Panc1 (cell line): ENCODE measurements at regions not wholly inside any gene's neighbourhood (a gene's known extent, or its start where the extent isn't known, plus 50 kb on each side); places are given as distances from the start of the nearest gene placed in this dataset.

Experiments
- ATAC-seq: fragments of 200-7000 bp; cut with Tn5 transposase; 2 replicates; pipeline ENCODE4 v1.9.1; 2020; ENCODE audit warnings: mild to moderate bottlenecking, moderate library complexity
- BruUV-seq: library from RNA; stranded (reverse); fragments of 400-500 nt; replicated peaks from 2 replicates; lab custom pipeline; 2021; lab: Mats Ljungman, UMichigan
- CTCF ChIA-PET: fragments of 300-600 bp; sonication (Branson Sonifier 250); formaldehyde crosslinking; loops from one replicate; lab custom pipeline; 2022; ENCODE audit warnings: antibody characterized with exemption; lab: Charles Lee
- POLR2A ChIA-PET: fragments of 300-600 bp; sonication (Branson Sonifier 250); formaldehyde crosslinking; loops from one replicate; lab custom pipeline; 2022; ENCODE audit warnings: antibody characterized with exemption; lab: Charles Lee
- DNase-seq: peaks from one replicate; pipeline ENCODE4 v3.0.0-alpha.2; 2010; ENCODE audit warnings: low read depth, low spot score
- H3K27ac ChIP-seq: 2 replicates; pipeline ENCODE4 v1.5.1; 2011; ENCODE audit warnings: mild to moderate bottlenecking, low read length, inconsistent platforms
- H3K27me3 ChIP-seq: fragments of 200-500 bp; sonication (Bioruptor generic); 2 replicates; pipeline ENCODE4 v1.6.0; 2014; ENCODE audit warnings: low read length, inconsistent platforms; ENCODE audit not compliant: control insufficient read depth, insufficient read depth
- H3K36me3 ChIP-seq: fragments of 200-500 bp; sonication (Bioruptor generic); 2 replicates; pipeline ENCODE4 v1.5.1; 2014; ENCODE audit warnings: inconsistent platforms, mild to moderate bottlenecking, low read length, moderate library complexity; ENCODE audit not compliant: control insufficient read depth, insufficient read depth
- H3K4me1 ChIP-seq: 2 replicates; pipeline ENCODE4 v1.5.1; 2011; ENCODE audit warnings: inconsistent platforms, mild to moderate bottlenecking, low read length, moderate library complexity; ENCODE audit not compliant: control insufficient read depth, insufficient read depth
- H3K4me3 ChIP-seq, 2 experiments: 2 replicates each; pipeline ENCODE4 v1.5.1; 2011 to 2012; ENCODE audit warnings: low read depth in 2 of 2, low read length in 2 of 2, mild to moderate bottlenecking in 2 of 2, inconsistent platforms in 1 of 2, moderate library complexity in 1 of 2
- H3K9me3 ChIP-seq: fragments of 200-500 bp; sonication (Bioruptor generic); 2 replicates; pipeline ENCODE4 v1.5.1; 2014; ENCODE audit warnings: low read depth, mild to moderate bottlenecking, inconsistent platforms, low read length, moderate library complexity; ENCODE audit not compliant: control insufficient read depth, insufficient read depth
- POLR2AphosphoS5 ChIP-seq: IDR thresholded peaks from 2 replicates; pipeline ENCODE4 v1.6.1; 2012; ENCODE audit warnings: mild to moderate bottlenecking, low read depth, low read length, moderate library complexity
- REST ChIP-seq, 2 experiments: IDR thresholded peaks; 2 replicates each; pipeline ENCODE4 v1.6.1; 2011 to 2012; ENCODE audit warnings: low read depth in 2 of 2, control low read depth in 1 of 2, low read length in 1 of 2, mild to moderate bottlenecking in 1 of 2, moderate library complexity in 1 of 2; ENCODE audit not compliant: insufficient read depth in 1 of 2
- SIN3A ChIP-seq: IDR thresholded peaks from 2 replicates; pipeline ENCODE4 v1.6.1; 2012; ENCODE audit warnings: low read depth, mild to moderate bottlenecking, low read length, moderate library complexity, borderline replicate concordance; ENCODE audit not compliant: insufficient read depth
- TCF7L2 ChIP-seq: IDR thresholded peaks from 2 replicates; pipeline ENCODE4 v1.6.1; 2011; ENCODE audit warnings: mild to moderate bottlenecking, low read depth, low read length, inconsistent platforms
- in situ Hi-C: cut with HindIII; loops from 2 replicates; pipeline ENCODE4 v1.10.0; 2016; ENCODE audit warnings: low sequenced_read_pairs, low pct_unique_long_range_greater_than_20kb
- intact Hi-C: fragments of 100-400 bp; cut with micrococcal nuclease; formaldehyde crosslinking; loops from one replicate; pipeline ENCODE4 v1.10.0; 2022; ENCODE audit not compliant: unreplicated experiment
- TF ChIP-seq, protein P1 (sequence below): fragments of 450-650 bp; IDR thresholded peaks from 2 replicates; pipeline ENCODE4 v1.5.1; 2017; ENCODE audit warnings: mild to moderate bottlenecking

DNA sequence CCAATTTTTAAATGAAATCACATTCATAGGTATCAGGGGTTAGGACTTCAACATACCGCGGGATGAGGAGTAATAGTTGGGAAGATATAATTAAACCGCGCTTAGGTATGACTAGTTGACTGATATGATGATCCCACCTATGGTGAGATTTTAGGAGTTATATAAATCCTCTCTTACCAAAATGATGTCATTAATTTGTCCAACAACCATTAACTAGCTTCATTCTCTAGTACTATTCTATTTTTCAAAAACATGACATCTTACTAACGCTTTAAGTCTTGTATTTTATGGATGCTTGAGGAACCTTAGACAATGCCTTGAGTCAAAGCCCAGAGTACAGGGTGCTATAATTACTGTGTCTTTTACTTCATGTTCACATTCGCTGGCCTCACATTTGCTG, 59.6 kb upstream of the PIK3R1 start:
- no peak for ATAC-seq
- no peaks in the 10 kb centered on the region for H3K9me3 ChIP-seq
- DNase-seq: no peak
- in situ Hi-C loops (no loop called here), intact Hi-C loops (no loop called here)
- H3K27me3 ChIP-seq: no peaks in the 10 kb centered on the region
- no peaks in the 10 kb centered on the region for H3K36me3 ChIP-seq
- POLR2A ChIA-PET: no interaction called here
- BruUV-seq: no TSS peak
- H3K4me3 ChIP-seq: no peak overlapping the region
- CTCF ChIA-PET: no interaction called here
- TF ChIP-seq REST (IDR thresholded peaks at IDR 0.05; ENCODE audit: insufficient read depth in 1 of 2, low read depth in 2 of 2, low read length in 1 of 2): no peak
- TF ChIP-seq, protein P1, sequence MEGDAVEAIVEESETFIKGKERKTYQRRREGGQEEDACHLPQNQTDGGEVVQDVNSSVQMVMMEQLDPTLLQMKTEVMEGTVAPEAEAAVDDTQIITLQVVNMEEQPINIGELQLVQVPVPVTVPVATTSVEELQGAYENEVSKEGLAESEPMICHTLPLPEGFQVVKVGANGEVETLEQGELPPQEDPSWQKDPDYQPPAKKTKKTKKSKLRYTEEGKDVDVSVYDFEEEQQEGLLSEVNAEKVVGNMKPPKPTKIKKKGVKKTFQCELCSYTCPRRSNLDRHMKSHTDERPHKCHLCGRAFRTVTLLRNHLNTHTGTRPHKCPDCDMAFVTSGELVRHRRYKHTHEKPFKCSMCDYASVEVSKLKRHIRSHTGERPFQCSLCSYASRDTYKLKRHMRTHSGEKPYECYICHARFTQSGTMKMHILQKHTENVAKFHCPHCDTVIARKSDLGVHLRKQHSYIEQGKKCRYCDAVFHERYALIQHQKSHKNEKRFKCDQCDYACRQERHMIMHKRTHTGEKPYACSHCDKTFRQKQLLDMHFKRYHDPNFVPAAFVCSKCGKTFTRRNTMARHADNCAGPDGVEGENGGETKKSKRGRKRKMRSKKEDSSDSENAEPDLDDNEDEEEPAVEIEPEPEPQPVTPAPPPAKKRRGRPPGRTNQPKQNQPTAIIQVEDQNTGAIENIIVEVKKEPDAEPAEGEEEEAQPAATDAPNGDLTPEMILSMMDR: no peak
- TF ChIP-seq POLR2AphosphoS5: no peak
- no peak for TF ChIP-seq TCF7L2
- TF ChIP-seq SIN3A: no peak
- H3K27ac ChIP-seq: no peak overlapping the region
- no peaks in the 10 kb centered on the region for H3K4me1 ChIP-seq

DNA sequence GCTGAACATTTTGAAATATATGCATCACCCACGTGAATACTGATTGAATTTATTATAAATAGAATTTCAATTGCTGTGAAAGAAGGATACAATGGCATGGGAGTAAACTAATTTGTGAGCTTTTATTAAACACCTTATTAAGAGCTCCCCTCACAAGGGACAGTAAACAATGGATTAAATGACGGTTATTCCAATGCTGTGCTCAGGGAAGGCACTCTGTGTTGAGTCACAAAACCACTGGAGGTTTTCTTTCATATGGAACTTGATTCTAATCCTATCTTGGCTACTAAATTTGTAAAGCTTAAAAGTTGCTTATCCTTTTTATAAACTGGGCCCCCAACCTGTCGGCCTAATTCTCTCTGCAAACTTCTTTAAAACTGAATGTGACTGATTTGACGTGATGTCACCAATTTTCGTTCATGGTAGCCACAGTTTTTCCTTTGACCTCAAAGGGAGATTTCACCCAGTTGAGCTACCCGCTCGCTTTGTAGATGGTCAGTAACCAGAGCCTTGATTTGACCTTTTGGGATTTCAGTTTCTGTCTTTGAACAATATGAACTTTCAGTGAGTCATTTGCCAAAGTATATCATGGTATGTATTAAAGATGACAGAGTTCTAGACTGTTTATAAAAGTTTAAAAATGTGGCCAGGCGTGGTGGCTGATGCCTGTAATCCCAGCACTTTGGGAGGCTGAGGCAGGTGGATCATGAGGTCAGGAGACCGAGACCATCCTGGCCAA, 61.3 kb upstream of the PIK3R1 start:
- ATAC-seq (no peak), DNase-seq (no peak)
- Histone ChIP-seq H3K27me3 (no peaks in the 10 kb centered on the region), H3K27ac (no peak overlapping the region), H3K9me3 (no peaks in the 10 kb centered on the region), H3K4me3 (no peak overlapping the region), H3K4me1 (no peaks in the 10 kb centered on the region), H3K36me3 (no peaks in the 10 kb centered on the region)
- intact Hi-C loops: no loop called here
- CTCF ChIA-PET: no interaction called here
- TF ChIP-seq TCF7L2 (no peak), SIN3A (no peak), REST (IDR thresholded peaks at IDR 0.05; ENCODE audit: insufficient read depth in 1 of 2, low read depth in 2 of 2, low read length in 1 of 2) (no peak), POLR2AphosphoS5 (no peak)
- TF ChIP-seq, protein P1: no peak
- POLR2A ChIA-PET: no interaction called here
- in situ Hi-C loops: no loop called here
- BruUV-seq: no TSS peak
